Renal cortical epithelial cell (primary cell): ENCODE measurements at regions not wholly inside any gene's neighbourhood (a gene's known extent, or its start where the extent isn't known, plus 50 kb on each side); places are given as distances from the start of the nearest gene placed in this dataset.
"Not testable (repeated sequence)": the region's sequence is repeated elsewhere in the genome, so short reads cannot be mapped to it uniquely, and the experiment has no call there.

Experiments
- DNase-seq: peaks from one replicate; pipeline ENCODE4 v3.0.0-alpha.2; 2011; ENCODE audit warnings: low read depth

DNA sequence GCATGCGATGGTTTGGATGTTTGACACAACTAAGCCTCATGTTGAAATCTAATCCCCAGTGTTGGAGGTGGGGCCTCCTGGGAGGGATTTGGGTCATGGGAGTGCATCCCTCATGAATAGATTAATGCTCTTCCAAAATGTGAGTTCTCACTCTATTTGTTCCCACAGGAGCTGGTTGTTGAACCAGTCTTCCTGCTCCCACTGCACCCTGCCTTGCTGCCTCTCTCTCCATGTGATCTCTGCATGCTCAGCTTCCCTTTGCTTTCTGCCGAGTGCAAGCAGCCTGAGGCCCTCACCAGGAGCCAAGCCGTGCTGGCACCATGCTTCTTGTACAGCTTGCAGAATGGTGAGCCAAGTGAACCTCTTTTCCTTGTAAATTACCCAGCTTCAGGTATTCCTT lies 206.8 kb downstream of the VAPA start:
- DNase-seq = no peak

GRCh38 chr18:10121028-10121427 lies 207.2 kb downstream of the VAPA start:
- DNase-seq = no peak

- DNase-seq = peak; percentile 66
These were observed 208.1 kb downstream of the VAPA start for GRCh38 chr18:10121786-10122515.

DNA sequence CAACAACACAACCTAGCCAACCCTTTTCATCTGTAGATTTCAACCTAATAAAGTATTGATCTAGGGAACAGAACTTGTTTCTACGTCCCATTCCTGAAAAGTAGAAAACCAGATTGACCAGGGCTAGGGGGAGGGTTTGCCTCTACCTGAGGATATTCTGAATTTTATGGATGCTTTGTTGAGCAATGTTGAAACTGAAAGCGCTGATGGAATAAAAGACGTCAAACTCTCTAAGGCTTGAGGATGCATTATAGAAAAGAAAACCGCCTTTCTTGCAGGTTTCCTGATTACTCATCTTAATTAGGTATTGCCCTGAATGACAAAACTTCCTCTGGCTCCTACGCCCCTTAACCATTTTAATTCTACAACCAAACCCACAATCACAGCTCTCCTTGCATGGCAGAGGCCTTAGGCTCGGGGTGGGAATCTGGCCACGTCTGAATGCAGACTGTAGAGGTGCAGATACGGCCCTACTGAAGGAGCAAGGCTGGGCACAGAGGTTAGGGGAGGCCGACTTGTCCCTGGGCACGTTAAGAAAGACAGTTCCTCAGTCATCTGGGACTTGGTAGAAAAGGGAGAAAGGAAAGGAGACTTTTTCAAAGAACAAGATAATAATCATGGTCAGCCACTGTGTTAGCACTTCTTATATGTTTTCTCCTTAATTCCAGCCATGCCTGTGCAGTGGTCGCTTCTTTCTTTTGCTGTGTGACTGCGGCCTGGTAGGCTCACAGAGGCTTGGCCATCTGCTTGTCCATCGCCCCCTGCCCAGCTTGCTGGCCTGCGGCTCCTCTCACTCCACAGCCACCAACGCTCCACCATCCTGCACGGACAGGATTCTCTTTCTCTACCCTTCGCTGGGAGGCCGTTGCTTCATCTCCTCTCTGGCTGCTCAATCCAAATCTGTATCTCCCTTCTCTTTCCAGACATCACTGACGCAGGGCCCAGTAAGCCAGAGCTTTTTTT lies 209.5 kb downstream of the VAPA start:
- DNase-seq = no peak

DNA sequence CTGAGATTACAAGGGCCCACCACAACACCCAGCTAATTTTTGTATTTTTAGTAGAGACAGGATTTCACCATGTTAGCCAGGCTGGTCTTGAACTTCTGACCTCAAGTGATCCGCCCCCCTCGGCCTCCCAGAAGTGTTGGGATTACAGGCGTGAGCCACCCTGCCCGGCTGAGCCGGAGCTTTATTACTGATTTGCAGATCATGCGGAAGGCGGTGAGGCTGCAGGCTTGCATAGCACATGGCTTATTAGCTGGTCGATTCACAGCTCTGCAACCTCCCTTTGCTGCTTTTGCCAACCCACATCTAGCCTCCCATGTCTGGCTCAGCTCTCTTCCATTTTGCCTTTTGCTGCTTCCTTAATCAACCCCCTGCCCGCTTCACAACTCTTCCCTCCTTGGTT lies 210.3 kb downstream of the VAPA start:
- DNase-seq = no peak

DNA sequence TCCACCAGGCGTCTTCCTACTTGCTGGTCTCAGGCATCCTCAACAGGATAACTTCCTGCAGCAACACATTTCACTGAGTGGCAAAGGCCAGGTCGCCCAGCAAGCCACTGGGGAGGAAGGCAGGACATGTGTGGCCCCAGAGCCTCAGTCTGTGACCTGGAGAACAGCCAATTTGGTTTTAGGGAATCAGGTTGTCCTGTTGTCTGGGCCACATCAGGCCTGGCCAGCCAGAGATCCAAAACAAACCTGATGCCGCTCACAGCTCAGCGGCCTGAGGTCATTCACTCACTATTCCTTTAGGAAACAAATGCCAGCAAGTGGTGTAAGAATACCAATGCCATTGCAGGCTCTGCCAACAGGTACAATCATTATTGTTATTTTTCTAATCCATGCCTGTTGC lies 210.7 kb downstream of the VAPA start:
- DNase-seq = no peak

GRCh38 chr18:10124967-10125366 lies 211.2 kb downstream of the VAPA start:
- no peak for DNase-seq

DNA sequence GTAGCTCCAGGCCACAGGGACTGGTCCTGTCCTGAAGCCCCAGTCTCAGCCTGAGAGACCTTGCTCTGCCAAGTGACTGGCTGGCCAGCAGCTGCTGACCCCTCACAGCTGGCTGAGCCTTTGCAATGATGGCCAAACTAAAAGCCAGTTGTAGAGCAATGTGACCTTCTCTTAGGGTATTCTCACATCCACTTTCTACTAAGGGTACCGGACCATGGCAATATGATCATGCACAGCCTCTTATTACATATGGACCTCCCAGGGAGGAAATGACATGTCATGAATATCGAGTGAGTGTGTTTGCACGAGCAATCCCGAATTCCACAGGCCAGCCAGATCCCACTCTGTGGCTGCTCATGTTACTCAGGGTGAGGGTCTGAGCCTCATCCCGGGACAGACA lies 213.9 kb downstream of the VAPA start:
- no peak for DNase-seq

GRCh38 chr18:10128921-10129501 lies 215.2 kb downstream of the VAPA start:
- DNase-seq = no peak

GRCh38 chr18:10130606-10131005 lies 216.8 kb downstream of the VAPA start:
- no peak for DNase-seq

- no peak for DNase-seq
These were observed 217.3 kb downstream of the VAPA start for GRCh38 chr18:10131081-10131459.

GRCh38 chr18:10131460-10132395 lies 217.9 kb downstream of the VAPA start:
- DNase-seq = no peak

- no peak for DNase-seq
These were observed 219.7 kb downstream of the VAPA start for GRCh38 chr18:10133516-10133915.

DNA sequence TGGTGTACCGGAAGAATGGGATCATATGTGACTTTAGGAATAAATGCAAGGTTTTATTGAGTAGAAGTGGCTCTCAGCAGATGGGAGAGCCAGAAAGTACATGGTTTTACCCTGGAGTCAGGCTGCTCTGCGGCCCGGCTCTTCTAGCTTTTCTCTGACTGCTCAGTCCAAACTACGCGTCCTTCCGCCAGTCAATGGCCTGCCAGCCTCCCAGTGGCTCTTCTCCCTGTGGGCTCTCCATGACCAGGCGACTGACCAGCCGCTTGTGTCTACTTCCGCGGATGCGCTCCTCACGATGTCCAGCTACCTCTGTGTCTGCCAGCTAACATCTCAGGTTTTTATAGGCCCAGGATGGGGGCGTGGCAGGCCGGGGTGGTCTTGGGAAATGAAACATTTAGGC lies 220.4 kb downstream of the VAPA start:
- no peak for DNase-seq

- not testable (repeated sequence) for DNase-seq
These were observed 220.9 kb downstream of the VAPA start for GRCh38 chr18:10134749-10135148.

GRCh38 chr18:10135302-10135926 lies 221.6 kb downstream of the VAPA start:
- DNase-seq = no peak

DNA sequence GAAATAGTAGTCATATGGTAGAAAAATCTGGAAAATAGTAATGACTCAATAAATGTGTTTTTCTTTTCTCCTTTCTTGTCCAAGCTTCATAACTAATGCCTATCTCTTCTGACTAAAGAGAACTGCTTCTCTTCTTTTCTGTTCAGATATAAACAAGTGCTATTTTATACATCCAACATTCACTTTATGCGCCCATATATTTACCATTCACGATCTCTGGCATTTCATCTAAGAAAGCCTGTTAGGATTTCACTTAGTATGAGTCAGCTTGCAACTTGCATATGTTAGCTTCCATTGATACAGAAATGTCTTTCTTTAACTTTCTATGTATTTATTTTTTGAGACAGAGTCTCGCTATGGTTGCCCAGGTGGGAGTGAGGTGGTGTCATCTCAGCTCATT lies 224.9 kb downstream of the VAPA start:
- no peak for DNase-seq

- DNase-seq = no peak
These were observed 226.1 kb downstream of the VAPA start for GRCh38 chr18:10139783-10140410.

DNA sequence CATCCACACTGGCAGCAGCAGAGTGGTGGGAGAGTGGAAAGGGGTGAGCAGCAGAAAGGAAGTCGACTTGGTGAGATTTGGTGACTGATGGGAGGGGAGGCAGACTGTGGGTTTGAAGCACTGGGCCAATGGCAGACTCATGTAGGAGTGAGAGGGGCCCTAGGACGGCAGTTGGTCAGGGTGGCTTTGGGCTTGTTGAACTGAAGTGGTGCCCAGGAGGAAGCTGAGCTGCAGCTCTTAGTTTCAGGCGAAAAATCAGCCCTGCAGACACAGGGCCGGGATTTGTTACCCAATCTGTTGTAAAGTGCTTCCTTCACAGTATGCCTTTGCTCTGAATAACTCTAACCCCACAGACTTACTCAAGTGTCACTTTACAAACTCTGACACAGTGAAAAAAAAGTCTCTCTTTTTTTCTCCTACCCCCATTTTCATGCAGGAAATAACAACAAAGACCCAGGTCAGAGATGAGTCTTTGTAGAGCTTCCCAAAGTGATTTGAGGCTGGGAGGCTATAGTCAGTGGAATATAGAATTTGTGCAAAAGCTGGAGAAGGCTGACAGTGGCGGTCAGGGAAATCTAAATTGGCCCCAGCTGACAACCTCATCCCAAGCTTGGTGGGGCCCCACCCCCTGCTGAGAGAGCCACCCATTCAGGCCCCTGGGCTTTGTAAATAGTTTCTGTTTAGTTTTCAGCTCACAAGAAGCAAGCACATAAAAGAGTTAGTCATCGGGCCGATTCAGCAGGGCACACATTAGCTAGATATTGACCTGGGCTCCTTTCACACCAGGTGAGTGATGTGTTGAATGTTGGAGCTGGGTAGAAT lies 226.9 kb downstream of the VAPA start:
- peak; percentile 60 for DNase-seq

DNA sequence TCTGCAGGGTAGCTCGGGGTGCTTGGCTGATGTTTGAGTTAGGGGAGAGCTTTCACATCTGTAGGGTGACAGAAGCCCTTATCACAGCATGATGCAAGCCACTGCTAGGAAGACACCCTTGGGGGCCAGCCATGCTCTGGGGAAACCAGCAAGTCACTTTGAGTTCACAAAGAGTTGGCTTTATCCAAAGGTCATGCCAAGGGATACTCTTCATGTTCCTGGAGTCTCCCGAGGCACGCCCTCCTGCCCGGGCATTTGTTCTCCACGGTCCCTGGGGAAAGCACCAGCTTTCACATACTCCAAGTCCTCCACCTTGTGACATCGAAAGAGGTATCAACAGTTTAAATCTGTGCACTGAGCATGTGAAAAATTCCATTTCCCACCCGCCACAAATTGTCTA lies 227.7 kb downstream of the VAPA start:
- DNase-seq = no peak
